T47D (cell line): ENCODE measurements at regions not wholly inside any gene's neighbourhood (a gene's known extent, or its start where the extent isn't known, plus 50 kb on each side); places are given as distances from the start of the nearest gene placed in this dataset.

Source experiments
- DNase-seq, 2 experiments: peaks; one replicate each; pipeline versions ENCODE4 v3.0.0 to v3.0.0-alpha.2; 2011 to 2012; ENCODE audit warnings: low read depth in 1 of 2, low spot score in 1 of 2
- JUND ChIP-seq: IDR thresholded peaks from 2 replicates; pipeline ENCODE4 v1.6.1; 2012; ENCODE audit warnings: low read depth
- in situ Hi-C: cut with HindIII; loops from 2 replicates; pipeline ENCODE4 v1.10.0; 2016; ENCODE audit warnings: low sequenced_read_pairs, low pct_unique_long_range_greater_than_20kb

- TF ChIP-seq JUND, result no peak
- DNase-seq, result no peak
- in situ Hi-C loops, result no loop called here
Observed at GRCh38 chr6:92044312-92044711, 1375.0 kb downstream of the EPHA7 start.

- in situ Hi-C loops, result no loop called here
- no peak for DNase-seq
- TF ChIP-seq JUND, result no peak
Observed at GRCh38 chr6:92043777-92044176, 1375.6 kb downstream of the EPHA7 start.

GRCh38 chr6:92026878-92027277 lies 1392.5 kb downstream of the EPHA7 start:
- no peak for DNase-seq
- TF ChIP-seq JUND, result no peak
- in situ Hi-C loops, result no loop called here

GRCh38 chr6:92024881-92025280 lies 1394.5 kb downstream of the EPHA7 start:
- in situ Hi-C loops, result no loop called here
- no peak for DNase-seq
- no peak for TF ChIP-seq JUND

DNA sequence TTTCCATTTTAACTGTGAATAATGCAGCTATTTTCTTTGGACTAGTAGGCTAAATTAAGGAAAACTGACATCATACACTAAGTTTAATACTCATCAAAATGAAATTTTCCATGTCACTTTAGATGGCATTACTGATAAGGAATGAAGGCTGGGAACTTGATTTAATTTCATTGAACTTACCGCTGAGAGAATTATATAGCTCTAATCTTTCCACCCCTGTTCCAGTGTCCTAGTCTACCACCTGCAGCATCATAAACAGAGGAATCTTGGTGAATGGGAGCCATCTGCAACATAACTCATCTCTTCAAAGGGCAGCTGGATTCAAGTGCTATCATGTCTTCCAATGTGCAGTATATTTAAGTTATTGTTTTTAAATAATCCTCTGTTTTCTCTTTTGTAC lies 1395.2 kb downstream of the EPHA7 start:
- in situ Hi-C loops, result no loop called here
- TF ChIP-seq JUND, result no peak
- DNase-seq, result no peak

- TF ChIP-seq JUND, result no peak
- no peak for DNase-seq
- in situ Hi-C loops, result no loop called here
Observed at GRCh38 chr6:92023410-92023966, 1395.9 kb downstream of the EPHA7 start.

DNA sequence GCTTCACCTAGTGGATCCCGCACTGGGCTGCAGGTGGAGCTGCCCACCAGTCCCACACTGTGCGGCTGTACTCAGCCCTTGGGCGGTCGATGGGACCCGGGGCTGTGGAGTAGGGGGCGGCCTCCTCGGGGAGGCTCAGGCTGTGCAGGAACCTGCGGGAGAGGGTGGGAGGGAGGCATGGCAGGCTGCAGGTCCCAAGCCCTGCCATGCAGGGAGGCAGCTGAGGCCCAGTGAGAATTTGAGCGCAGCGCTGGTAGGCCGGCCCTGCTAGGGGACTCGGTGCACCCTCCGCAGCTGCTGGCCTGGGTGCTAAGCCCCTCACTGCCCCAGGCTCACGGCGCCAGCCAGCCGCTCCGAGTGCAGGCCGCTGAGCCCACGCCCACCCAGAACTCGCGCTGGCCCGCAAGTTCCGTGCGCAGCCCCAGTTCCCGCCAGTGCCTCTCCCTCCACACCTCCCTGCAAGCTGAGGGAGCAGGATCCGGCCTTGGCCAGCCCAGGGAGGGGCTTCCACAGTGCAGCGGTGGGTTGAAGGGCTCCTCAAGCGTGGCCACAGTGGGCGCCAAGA lies 1407.6 kb downstream of the EPHA7 start:
- in situ Hi-C loops, result no loop called here
- TF ChIP-seq JUND, result no peak
- no peak for DNase-seq

GRCh38 chr6:92008757-92009502 lies 1410.4 kb downstream of the EPHA7 start:
- no peak for DNase-seq
- TF ChIP-seq JUND, result no peak
- in situ Hi-C loops, result no loop called here

GRCh38 chr6:92000112-92000511 lies 1413.2 kb upstream of the MAP3K7 start:
- no peak for TF ChIP-seq JUND
- DNase-seq, result no peak
- in situ Hi-C loops, result no loop called here

- no peak for TF ChIP-seq JUND
- in situ Hi-C loops, result no loop called here
- DNase-seq, result no peak
Observed at GRCh38 chr6:91994787-91995186, 1407.9 kb upstream of the MAP3K7 start.

DNA sequence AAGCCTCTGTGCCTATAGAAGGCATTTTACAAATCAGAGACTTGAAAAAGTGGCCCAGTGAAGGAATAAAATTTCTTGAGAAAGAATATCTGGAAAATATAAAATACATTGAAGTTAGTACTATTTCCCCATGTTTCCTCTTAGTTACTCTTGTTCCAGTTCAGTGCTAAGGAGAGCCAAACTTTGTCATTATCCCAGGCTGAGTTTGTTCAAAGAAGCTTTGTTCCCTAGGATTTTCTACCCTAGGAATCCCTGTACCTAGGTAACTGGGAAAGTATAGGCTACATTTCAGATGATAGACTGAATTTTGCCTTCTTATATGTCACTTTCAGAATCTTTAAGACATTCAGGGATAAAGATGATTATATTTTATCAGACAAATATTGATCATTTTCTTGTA lies 1395.7 kb upstream of the MAP3K7 start:
- DNase-seq, result no peak
- no peak for TF ChIP-seq JUND
- in situ Hi-C loops, result no loop called here

DNA sequence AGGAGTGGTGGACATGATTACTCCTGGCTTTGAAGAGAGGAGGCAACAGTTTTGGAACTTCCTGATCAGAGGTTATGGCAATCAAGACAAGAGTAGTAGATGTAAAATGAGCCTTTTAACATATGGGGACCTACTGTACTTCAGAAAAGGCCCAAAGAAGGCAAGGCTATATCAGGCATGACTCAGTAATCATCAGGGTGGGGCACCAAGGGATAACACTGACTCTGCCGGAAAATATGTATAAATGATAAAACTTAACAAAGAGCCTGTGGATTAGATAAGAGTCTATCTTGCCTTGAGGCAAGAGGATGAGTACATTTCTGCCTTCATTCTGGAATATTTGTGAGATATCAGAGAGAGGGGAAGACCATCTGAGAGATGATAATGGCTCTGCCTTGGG lies 1389.9 kb upstream of the MAP3K7 start:
- in situ Hi-C loops, result no loop called here
- no peak for TF ChIP-seq JUND
- DNase-seq, result no peak

GRCh38 chr6:91970700-91971099 lies 1383.8 kb upstream of the MAP3K7 start:
- DNase-seq, result no peak
- no peak for TF ChIP-seq JUND
- in situ Hi-C loops, result no loop called here

- in situ Hi-C loops, result no loop called here
- TF ChIP-seq JUND, result no peak
- DNase-seq, result no peak
Observed at GRCh38 chr6:91965872-91966271, 1379.0 kb upstream of the MAP3K7 start.
